DMS53 treated with DMSO at 0.1 percent for 48 hours (cell line): ENCODE measurements at regions not wholly inside any gene's neighbourhood (a gene's known extent, or its start where the extent isn't known, plus 50 kb on each side); places are given as distances from the start of the nearest gene placed in this dataset.
A peak's percentile ranks its signal among the peaks of the same experiment; 100 is the strongest.

Experiments used
- DNase-seq: peaks from one replicate; lab custom pipeline; 2025; ENCODE audit not compliant: unreplicated experiment; lab: John Stamatoyannopoulos, UW

DNA sequence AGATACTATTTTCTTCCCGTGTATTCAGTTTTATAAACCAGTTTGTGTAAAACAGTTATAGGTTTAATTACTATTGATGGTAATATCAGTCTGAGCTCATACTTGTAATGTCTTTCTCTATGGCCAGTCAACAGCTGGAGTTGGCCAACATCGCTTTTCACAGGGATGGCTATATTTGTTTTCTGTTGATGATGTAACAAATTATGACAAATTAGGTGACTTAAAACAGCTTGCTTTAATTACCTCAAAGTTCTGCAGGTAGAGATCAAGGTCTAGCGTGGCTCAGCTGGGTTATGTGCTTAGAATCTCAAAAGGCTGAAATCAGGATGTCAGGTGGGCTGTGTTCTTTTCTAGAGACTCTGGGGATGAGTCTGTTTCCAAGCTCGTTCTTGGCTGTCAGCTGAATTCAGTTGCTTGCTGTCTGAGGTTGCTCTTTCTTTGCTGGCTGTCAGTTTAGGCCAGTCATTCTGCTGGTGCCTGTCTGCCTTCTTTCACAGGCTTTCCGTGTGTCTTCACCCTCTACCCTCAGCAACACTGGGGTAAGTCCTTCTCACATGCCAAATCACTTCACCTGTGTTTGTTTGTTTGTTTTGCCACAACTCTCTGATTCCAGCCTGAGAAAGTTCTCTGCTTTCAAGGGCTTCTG is 370.2 kb upstream of the E2F7 start:
- no peak for DNase-seq

DNA sequence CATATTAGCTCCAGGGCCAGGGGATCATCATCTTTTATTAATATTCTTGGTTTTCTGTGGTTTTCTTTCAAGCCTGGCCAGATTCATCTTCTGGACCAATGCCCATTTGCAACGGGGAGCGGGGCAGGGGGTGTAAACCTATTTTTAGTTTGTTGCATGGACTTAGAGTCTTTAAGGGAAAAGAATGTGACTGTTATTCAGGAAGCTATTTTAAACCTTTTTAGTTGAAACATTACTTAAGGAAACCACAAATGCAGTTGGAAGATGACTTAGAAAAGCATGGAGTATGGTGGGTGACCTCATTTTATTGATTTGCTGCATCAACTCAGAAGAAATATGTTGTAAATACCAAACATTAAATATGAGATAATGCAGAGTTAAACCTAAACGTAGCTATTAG is 368.4 kb upstream of the E2F7 start:
- DNase-seq, result no peak

DNA sequence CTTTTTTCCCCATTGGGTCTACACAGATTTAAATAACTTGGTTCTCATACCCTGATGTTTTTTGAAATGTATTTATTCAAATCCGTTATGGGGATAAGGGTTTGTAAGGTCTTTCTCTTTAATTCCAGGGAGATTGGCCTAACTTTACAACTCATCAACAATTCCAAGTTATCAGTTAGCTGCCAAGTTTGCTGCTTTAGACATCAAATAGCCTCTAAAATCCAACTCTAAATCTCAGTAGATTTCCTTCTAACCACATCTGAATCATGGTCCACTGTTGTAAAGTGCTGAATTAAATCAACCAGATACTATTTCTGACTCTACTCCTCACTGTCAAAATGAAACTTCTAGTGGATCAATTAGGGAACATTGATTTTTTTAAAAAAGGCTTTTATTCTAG is 364.1 kb upstream of the E2F7 start:
- DNase-seq, result no peak

GRCh38 chr12:77421152-77421551 is 355.8 kb upstream of the E2F7 start:
- no peak for DNase-seq

DNA sequence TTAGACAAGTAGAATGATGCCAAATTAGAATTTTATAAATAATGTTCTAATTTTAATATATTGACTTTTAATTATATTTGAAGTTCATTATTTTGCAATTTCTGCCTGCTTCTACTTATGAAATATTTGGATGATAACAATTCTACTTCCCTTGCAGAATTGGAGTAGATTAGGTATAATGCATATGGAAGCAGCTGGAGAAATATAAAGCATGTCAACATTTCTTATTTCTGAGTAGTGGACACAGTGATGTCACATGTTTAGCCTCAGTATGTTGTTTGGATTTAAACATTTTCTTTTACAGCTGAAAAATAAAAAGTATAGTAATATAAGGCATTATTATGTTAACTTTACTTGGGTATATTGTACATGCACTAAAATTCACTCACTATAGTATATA is 344.2 kb upstream of the E2F7 start:
- no peak for DNase-seq

- no peak for DNase-seq
These were observed 342.6 kb upstream of the E2F7 start for GRCh38 chr12:77407931-77408330.

DNA sequence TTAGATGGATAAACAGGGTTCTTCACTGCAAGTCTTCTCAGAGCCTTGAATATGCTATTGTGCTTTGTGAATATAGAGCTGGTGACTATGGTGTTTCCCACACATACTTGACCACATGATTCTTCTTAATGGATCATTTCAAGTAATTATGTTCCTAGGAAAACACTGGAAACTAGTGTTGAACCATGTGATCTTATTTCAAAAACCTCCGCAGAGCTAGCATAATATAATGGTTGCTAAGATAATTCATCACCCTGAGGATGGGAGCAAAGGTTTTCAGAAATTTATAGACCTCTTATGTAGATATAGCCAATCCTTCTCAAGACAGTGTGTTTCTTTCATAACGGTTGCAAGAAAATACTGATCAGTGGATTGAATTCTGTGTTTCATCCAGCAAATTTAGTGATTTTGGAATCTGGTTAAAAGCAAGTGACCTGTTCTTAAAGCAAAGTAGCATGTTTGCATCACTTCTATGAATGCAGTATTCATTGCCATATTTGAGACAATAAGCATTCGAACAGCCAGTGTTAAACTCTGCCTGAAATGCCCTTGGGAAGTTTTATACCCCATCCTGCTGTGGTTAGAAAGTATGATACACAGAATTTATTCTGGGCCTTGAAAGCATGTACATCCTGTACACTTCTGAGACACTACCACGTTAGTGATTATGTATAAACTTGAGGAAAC is 341.0 kb upstream of the E2F7 start:
- no peak for DNase-seq

- DNase-seq, result peak; percentile 14
These were observed 337.3 kb upstream of the E2F7 start for GRCh38 chr12:77402716-77403115.

- DNase-seq, result no peak
These were observed 336.4 kb upstream of the E2F7 start for GRCh38 chr12:77401770-77402081.

DNA sequence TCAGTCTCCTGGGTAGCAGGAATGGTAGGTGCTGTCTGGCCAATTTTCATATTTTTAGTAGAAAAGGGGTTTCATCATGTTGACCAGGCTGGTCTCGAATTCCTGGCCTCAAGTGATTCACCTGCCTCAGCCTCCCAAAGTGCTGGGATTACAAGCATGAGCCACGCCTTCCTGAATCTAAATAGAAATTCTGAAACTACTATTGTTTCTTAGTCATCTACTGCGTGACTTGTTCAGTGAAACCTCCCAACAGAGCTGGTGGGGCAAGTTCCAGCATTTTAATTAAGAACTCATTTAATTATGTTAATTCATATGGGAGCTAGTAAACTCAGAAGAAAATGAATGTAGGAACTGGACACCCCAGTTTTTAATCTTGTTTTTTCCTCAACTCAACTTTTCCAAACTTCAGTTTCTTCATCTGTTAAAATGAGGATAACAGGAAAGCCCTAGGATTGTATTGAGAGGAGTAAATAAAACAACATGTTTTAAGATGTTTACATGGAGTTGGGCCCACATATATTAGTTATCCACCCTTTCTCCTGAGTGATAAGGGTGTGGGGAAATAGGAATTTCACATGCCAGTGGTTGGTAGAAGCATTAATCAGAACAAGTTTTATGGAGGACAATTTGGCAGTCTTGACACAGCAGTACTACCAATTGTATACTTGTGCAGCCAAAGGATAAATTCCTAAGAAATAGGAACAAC is 335.8 kb upstream of the E2F7 start:
- no peak for DNase-seq

- DNase-seq, result no peak
These were observed 327.2 kb upstream of the E2F7 start for GRCh38 chr12:77392467-77393088.

GRCh38 chr12:77388445-77389265 is 323.3 kb upstream of the E2F7 start:
- no peak for DNase-seq

DNA sequence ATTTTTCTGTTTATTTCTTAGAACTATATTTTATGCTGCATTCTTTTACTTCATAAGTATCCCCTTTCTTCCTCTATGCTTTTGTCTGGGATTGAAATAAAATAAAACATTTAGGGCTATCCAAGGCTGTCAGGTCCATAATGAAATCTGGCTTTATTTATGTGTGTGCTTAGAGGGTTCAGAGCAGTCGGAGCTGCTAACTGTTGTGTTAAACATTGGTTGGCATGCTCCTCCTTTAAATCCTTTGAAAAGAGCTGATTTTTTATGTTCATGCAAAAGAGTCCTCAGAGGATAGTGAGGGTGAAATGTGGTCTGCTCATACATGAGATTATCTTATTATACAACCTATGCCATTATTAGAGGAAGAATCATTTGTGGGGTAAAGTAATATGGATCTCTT is 322.3 kb upstream of the E2F7 start:
- no peak for DNase-seq

GRCh38 chr12:77387214-77387613 is 321.8 kb upstream of the E2F7 start:
- DNase-seq, result no peak

DNA sequence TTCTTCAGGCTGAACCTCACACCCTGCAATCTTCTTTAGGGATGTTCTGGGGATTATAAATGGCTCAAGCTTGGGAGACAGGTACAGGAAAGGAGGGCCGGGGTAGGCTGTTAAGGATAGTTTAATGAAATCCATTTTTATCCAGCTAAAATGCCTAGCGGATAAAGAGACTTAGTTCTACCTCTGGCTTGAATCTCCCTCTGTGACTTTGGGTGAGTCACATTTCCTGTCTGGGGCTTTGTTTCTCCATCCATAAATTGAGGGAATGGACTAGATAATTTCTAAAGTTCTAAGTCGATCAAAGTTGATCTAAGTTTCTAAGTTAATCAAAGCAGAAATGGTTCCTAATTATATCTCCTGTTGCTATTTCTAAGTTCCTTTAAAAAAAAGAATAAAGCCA is 319.6 kb upstream of the E2F7 start:
- no peak for DNase-seq

DNA sequence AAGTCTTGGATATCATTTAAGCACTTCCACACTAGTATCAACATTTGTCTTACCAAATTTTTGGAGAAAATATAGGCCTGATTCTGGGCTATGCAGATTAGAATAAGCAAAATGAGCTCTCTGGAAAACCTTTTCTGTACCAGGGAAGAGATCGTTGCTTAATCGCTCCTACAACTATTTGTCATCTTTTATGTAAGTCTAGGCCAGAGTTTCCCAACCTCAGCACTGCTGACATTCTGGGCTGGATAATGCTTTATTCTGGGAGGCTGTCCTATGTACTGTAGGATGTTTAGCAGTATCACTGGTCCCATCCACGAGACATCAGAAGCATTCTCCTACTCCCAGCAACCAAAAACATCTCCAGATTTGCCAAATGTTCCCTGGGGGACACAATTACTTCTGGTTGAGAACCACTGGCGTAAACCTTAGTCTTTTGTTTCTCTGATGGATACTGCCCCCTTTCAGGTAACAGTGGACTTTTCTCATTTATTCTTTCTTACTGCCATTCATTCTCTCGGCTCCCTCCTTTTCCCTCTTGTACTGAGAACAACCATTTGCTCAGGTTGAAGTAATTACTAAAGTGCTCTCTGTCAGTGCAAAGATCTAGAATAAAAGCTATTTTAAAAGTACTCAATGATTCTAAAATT is 316.9 kb upstream of the E2F7 start:
- no peak for DNase-seq

DNA sequence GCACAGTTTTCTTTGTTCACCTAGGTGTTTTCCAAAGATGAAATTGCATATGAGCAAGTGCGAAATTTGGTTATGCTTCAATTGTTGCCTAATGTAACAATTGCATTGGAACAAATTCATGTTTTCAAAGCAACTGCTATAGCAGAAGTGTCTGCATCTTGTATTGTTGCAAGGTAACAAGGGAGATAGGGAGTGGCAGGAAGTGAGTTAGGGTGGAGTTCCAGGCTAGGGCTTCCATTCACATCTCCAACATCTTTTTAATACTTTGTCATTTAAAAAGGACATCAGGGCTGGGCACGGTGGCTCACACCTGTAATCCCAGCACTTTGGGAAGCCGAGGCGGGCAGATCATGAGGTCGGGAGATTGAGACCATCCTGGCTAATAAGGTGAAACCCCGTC is 312.3 kb upstream of the E2F7 start:
- no peak for DNase-seq

DNA sequence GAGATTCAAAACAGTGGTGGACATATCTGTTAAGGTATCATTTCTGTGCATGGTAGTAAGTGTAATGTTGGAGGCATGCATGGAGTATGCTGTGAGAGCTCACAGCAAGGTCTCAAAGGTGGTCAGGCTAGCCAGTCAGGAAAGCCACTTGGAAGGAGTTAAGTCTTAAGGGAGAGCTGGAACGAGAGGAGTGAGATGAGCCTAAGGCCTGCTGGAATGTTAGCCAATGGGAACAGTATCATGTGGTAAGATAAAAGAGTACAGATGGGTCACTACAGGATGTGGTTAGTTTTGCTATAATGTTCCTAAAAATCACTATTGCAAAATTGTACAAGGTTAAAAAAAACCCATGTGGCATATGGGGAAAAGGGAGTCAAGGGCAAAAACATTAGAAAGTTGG is 311.7 kb upstream of the E2F7 start:
- DNase-seq, result no peak

GRCh38 chr12:77374673-77375072 is 309.3 kb upstream of the E2F7 start:
- no peak for DNase-seq

GRCh38 chr12:77372494-77372893 is 307.1 kb upstream of the E2F7 start:
- DNase-seq, result no peak

DNA sequence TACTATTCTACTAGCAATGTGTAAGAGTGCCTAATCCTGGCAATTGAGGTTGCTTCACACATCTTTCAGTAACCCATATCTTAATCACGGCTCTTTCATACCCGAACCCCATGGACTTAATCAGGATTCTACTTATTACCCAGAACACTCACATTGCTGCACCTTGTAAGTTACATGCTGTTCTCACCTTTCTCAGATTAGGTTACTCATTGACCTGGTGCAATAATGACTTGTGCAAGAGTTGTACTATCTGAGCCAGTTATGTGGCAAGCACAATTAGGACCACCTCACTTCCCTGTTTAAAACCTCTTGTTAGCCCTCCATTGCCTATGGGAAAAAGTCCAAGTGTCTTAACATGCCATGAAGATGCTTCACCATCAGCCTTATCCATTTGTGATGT is 306.7 kb upstream of the E2F7 start:
- no peak for DNase-seq
